ENCODE measurements at regions not wholly inside any gene's neighbourhood (a gene's known extent, or its start where the extent isn't known, plus 50 kb on each side); places are given as distances from the start of the nearest gene placed in this dataset.

DNA sequence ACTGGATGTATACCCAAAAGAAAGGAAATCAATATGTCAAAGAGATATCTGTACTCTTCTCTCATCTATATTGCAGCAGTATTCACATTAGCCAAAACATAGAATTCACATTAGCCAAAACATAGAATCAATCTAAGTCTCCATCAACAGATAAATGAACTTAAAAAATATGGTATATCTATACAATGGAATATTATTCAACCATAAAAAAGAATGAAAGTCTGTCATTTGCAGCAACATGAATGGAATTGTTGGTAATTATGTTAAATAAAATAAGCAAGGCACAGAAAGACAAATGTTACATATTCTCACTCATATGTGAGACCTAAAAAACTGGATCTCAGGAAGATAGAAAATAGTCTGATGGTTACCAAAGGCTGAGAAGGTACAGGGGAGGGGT is 212.1 kb upstream of the ZC3H15 start:
- no peaks in the 10 kb centered on the region for H3K27me3 Mint-ChIP-seq (ENCODE audit: insufficient read depth, unreplicated experiment)
- no peak overlapping the region for H3K4me3 ChIP-seq (ENCODE audit: low read depth, low read length)
- no peaks in the 10 kb centered on the region for H3K36me3 Mint-ChIP-seq (ENCODE audit: insufficient read depth, unreplicated experiment)
- POLR2A ChIA-PET, result no interaction called here
- no peaks in the 10 kb centered on the region for H3K36me3 ChIP-seq (ENCODE audit: control insufficient read depth, insufficient read depth, low read length)
- H3K9me3 ChIP-seq, result no peaks in the 10 kb centered on the region
- H3K4me1 ChIP-seq, result no peaks in the 10 kb centered on the region; the same call in 1 of the 2 replicates
- CTCF ChIA-PET, result no interaction called here
- no peaks in the 10 kb centered on the region for H3K9me3 Mint-ChIP-seq (ENCODE audit: unreplicated experiment)
- intact Hi-C loops (cut with micrococcal nuclease; ENCODE audit: unreplicated experiment), result no loop called here
- no peak for DNase-seq
- TF ChIP-seq, protein P1, sequence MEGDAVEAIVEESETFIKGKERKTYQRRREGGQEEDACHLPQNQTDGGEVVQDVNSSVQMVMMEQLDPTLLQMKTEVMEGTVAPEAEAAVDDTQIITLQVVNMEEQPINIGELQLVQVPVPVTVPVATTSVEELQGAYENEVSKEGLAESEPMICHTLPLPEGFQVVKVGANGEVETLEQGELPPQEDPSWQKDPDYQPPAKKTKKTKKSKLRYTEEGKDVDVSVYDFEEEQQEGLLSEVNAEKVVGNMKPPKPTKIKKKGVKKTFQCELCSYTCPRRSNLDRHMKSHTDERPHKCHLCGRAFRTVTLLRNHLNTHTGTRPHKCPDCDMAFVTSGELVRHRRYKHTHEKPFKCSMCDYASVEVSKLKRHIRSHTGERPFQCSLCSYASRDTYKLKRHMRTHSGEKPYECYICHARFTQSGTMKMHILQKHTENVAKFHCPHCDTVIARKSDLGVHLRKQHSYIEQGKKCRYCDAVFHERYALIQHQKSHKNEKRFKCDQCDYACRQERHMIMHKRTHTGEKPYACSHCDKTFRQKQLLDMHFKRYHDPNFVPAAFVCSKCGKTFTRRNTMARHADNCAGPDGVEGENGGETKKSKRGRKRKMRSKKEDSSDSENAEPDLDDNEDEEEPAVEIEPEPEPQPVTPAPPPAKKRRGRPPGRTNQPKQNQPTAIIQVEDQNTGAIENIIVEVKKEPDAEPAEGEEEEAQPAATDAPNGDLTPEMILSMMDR (IDR thresholded peaks at IDR 0.05; ENCODE audit: insufficient read depth in 1 of 2, low read depth in 1 of 2, low read length in 1 of 2, severe bottlenecking in 1 of 2, unreplicated experiment in 1 of 2), result no peak
- no peaks in the 10 kb centered on the region for H3K27me3 ChIP-seq (replicated peaks; ENCODE audit: control insufficient read depth, insufficient read depth, low read length)
- BruUV-seq (replicated peaks), result no TSS peak
- H3K4me1 Mint-ChIP-seq (ENCODE audit: low read depth, unreplicated experiment), result no peaks in the 10 kb centered on the region
- H3K27ac Mint-ChIP-seq (ENCODE audit: unreplicated experiment), result peak overlapping the region; percentile 53
- no peak overlapping the region for H3K4me3 Mint-ChIP-seq (ENCODE audit: unreplicated experiment)

DNA sequence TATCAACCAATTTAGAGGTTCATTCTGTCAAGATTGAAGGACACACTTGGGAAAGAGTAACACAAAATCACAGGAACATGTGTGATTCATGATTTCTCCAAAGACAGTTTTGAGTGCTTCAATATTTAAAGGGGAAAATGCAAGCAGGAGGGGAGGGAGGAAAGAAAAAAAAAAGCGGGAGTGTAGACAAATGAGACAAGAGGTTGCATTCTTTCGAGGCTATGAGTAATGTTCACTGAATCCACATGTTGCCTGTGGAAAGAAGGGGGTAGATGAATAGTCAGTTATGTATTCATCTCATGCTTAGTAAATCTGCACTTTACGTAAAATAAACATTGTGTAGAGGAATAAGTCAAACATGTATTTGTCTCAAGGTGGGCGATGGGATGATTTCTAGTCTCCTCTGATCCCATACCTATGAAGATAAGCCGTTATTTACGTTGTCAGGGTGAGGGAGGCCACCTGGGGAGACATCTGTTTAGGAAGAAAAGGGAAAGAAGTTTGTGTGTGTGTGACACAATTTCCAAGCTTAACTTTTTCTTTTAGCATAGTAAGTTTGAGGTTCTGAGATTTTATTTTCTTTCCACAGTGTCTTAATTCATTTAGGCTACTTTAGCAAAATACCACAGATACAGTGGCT is 211.0 kb upstream of the ZC3H15 start:
- no peak overlapping the region for H3K27ac Mint-ChIP-seq (ENCODE audit: unreplicated experiment)
- Histone ChIP-seq H3K36me3 (ENCODE audit: control insufficient read depth, insufficient read depth, low read length) (no peaks in the 10 kb centered on the region), H3K27me3 (replicated peaks; ENCODE audit: control insufficient read depth, insufficient read depth, low read length) (no peaks in the 10 kb centered on the region), H3K9me3 (no peaks in the 10 kb centered on the region), H3K4me1 (no peaks in the 10 kb centered on the region; the same call in 1 of the 2 replicates), H3K4me3 (ENCODE audit: low read depth, low read length) (no peak overlapping the region)
- H3K36me3 Mint-ChIP-seq (ENCODE audit: insufficient read depth, unreplicated experiment), result no peaks in the 10 kb centered on the region
- no peaks in the 10 kb centered on the region for H3K4me1 Mint-ChIP-seq (ENCODE audit: low read depth, unreplicated experiment)
- CTCF ChIA-PET, result no interaction called here
- BruUV-seq (replicated peaks), result no TSS peak
- DNase-seq, result no peak
- POLR2A ChIA-PET, result no interaction called here
- no peaks in the 10 kb centered on the region for H3K9me3 Mint-ChIP-seq (ENCODE audit: unreplicated experiment)
- TF ChIP-seq, protein P1 (IDR thresholded peaks at IDR 0.05; ENCODE audit: insufficient read depth in 1 of 2, low read depth in 1 of 2, low read length in 1 of 2, severe bottlenecking in 1 of 2, unreplicated experiment in 1 of 2), result no peak
- no peaks in the 10 kb centered on the region for H3K27me3 Mint-ChIP-seq (ENCODE audit: insufficient read depth, unreplicated experiment)
- intact Hi-C loops (cut with micrococcal nuclease; ENCODE audit: unreplicated experiment), result loop anchor here (5.0 kb wide), 1 partner anchor 367 kb away; no protein-coding TSS in a partner anchor
- no peak overlapping the region for H3K4me3 Mint-ChIP-seq (ENCODE audit: unreplicated experiment)

DNA sequence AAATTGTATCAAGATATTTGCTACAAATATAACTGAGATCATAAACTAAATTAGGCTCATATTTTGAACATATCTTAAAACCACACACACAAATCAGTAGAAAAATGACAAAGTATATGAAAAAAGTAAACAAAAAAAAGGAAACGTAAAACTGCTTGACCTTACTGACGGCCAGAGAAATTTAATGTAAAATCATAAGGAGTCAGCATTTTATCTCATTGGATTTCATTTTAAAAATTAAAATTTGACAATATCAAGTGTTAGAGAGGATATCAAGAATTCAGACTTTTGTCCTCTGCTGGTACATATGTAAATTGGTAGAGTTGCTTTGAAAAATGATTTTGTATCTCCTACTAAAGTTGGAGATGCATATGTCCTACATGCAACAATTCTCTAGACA is 209.2 kb upstream of the ZC3H15 start:
- H3K36me3 Mint-ChIP-seq (ENCODE audit: insufficient read depth, unreplicated experiment), result no peaks in the 10 kb centered on the region
- CTCF ChIA-PET, result no interaction called here

More for the DNA sequence above, 209.2 kb upstream of the ZC3H15 start:
- H3K27me3 Mint-ChIP-seq (ENCODE audit: insufficient read depth, unreplicated experiment), result no peaks in the 10 kb centered on the region
- H3K4me1 Mint-ChIP-seq (ENCODE audit: low read depth, unreplicated experiment), result no peaks in the 10 kb centered on the region
- no peaks in the 10 kb centered on the region for H3K9me3 Mint-ChIP-seq (ENCODE audit: unreplicated experiment)
- TF ChIP-seq, protein P1 (IDR thresholded peaks at IDR 0.05; ENCODE audit: insufficient read depth in 1 of 2, low read depth in 1 of 2, low read length in 1 of 2, severe bottlenecking in 1 of 2, unreplicated experiment in 1 of 2), result no peak
- Histone ChIP-seq H3K4me1 (no peaks in the 10 kb centered on the region; the same call in 1 of the 2 replicates), H3K36me3 (ENCODE audit: control insufficient read depth, insufficient read depth, low read length) (no peaks in the 10 kb centered on the region), H3K9me3 (no peaks in the 10 kb centered on the region), H3K27me3 (replicated peaks; ENCODE audit: control insufficient read depth, insufficient read depth, low read length) (no peaks in the 10 kb centered on the region), H3K4me3 (ENCODE audit: low read depth, low read length) (no peak overlapping the region)
- DNase-seq, result no peak
- intact Hi-C loops (cut with micrococcal nuclease; ENCODE audit: unreplicated experiment), result loop anchor here (5.0 kb wide), 1 partner anchor 365 kb away; no protein-coding TSS in a partner anchor
- H3K27ac Mint-ChIP-seq (ENCODE audit: unreplicated experiment), result no peak overlapping the region
- POLR2A ChIA-PET, result no interaction called here
- H3K4me3 Mint-ChIP-seq (ENCODE audit: unreplicated experiment), result no peak overlapping the region
- BruUV-seq (replicated peaks), result no TSS peak
